ENCODE measurements at regions not wholly inside any gene's neighbourhood (a gene's known extent, or its start where the extent isn't known, plus 50 kb on each side); places are given as distances from the start of the nearest gene placed in this dataset.

- no peak overlapping the region for H3K27ac ChIP-seq (ENCODE audit: low read depth, low read length, poor library complexity, severe bottlenecking)
- no peaks in the 10 kb centered on the region for H3F3A ChIP-seq (ENCODE audit: insufficient read depth, low read length)
- no peaks in the 10 kb centered on the region for H3K79me2 ChIP-seq (ENCODE audit: insufficient read depth, low read length)
- H3K36me3 ChIP-seq (ENCODE audit: insufficient read depth, low read length), result no peaks in the 10 kb centered on the region
- no peaks in the 10 kb centered on the region for H3K27me3 ChIP-seq (ENCODE audit: insufficient read depth, low read length)
- no peaks in the 10 kb centered on the region for H3K9me2 ChIP-seq (ENCODE audit: low read depth, low read length)
- TF ChIP-seq CTCF (IDR thresholded peaks at IDR 0.05; ENCODE audit: low read length) (no peak), EZH2 (IDR thresholded peaks at IDR 0.05; ENCODE audit: borderline replicate concordance, low read length) (no peak)
- H2AFZ ChIP-seq (ENCODE audit: low read length), result no peak overlapping the region
- H3K4me2 ChIP-seq (ENCODE audit: low read length), result no peak overlapping the region
- no peaks in the 10 kb centered on the region for H4K20me1 ChIP-seq (ENCODE audit: insufficient read depth, low read length)
- H3K9ac ChIP-seq (ENCODE audit: low read length), result no peak overlapping the region
- no peak overlapping the region for H3K4me3 ChIP-seq (ENCODE audit: low read depth, low read length, poor library complexity, severe bottlenecking)
- H3K4me1 ChIP-seq (ENCODE audit: insufficient read depth, low read length, severe bottlenecking), result no peaks in the 10 kb centered on the region
- H3K9me3 ChIP-seq (ENCODE audit: low read length), result no peaks in the 10 kb centered on the region
Observed at GRCh38 chr3:124264346-124264745, 272.4 kb upstream of the ROPN1 start.

- Histone ChIP-seq H3F3A (ENCODE audit: insufficient read depth, low read length) (no peaks in the 10 kb centered on the region), H3K4me1 (ENCODE audit: insufficient read depth, low read length, severe bottlenecking) (no peaks in the 10 kb centered on the region), H3K27ac (ENCODE audit: low read depth, low read length, poor library complexity, severe bottlenecking) (no peak overlapping the region), H3K9me2 (ENCODE audit: low read depth, low read length) (no peaks in the 10 kb centered on the region), H3K27me3 (ENCODE audit: insufficient read depth, low read length) (no peaks in the 10 kb centered on the region), H3K4me3 (ENCODE audit: low read depth, low read length, poor library complexity, severe bottlenecking) (no peak overlapping the region), H3K4me2 (ENCODE audit: low read length) (no peak overlapping the region), H3K9ac (ENCODE audit: low read length) (no peak overlapping the region), H2AFZ (ENCODE audit: low read length) (no peak overlapping the region), H4K20me1 (ENCODE audit: insufficient read depth, low read length) (no peaks in the 10 kb centered on the region), H3K36me3 (ENCODE audit: insufficient read depth, low read length) (no peaks in the 10 kb centered on the region), H3K79me2 (ENCODE audit: insufficient read depth, low read length) (no peaks in the 10 kb centered on the region), H3K9me3 (ENCODE audit: low read length) (no peaks in the 10 kb centered on the region)
- TF ChIP-seq EZH2 (IDR thresholded peaks at IDR 0.05; ENCODE audit: borderline replicate concordance, low read length), result no peak
- TF ChIP-seq CTCF (IDR thresholded peaks at IDR 0.05; ENCODE audit: low read length), result no peak
Observed at GRCh38 chr3:124266487-124266886, 274.6 kb upstream of the ROPN1 start.

- no peak for TF ChIP-seq CTCF (IDR thresholded peaks at IDR 0.05; ENCODE audit: low read length)
- TF ChIP-seq EZH2 (IDR thresholded peaks at IDR 0.05; ENCODE audit: borderline replicate concordance, low read length), result no peak
- H3F3A ChIP-seq (ENCODE audit: insufficient read depth, low read length), result no peaks in the 10 kb centered on the region
- no peak overlapping the region for H3K4me3 ChIP-seq (ENCODE audit: low read depth, low read length, poor library complexity, severe bottlenecking)
- no peaks in the 10 kb centered on the region for H3K27me3 ChIP-seq (ENCODE audit: insufficient read depth, low read length)
- no peak overlapping the region for H2AFZ ChIP-seq (ENCODE audit: low read length)
- H3K4me1 ChIP-seq (ENCODE audit: insufficient read depth, low read length, severe bottlenecking), result no peaks in the 10 kb centered on the region
- no peaks in the 10 kb centered on the region for H3K36me3 ChIP-seq (ENCODE audit: insufficient read depth, low read length)
- H3K27ac ChIP-seq (ENCODE audit: low read depth, low read length, poor library complexity, severe bottlenecking), result no peak overlapping the region
- no peak overlapping the region for H3K4me2 ChIP-seq (ENCODE audit: low read length)
- no peak overlapping the region for H3K9ac ChIP-seq (ENCODE audit: low read length)
- H4K20me1 ChIP-seq (ENCODE audit: insufficient read depth, low read length), result no peaks in the 10 kb centered on the region
- H3K9me3 ChIP-seq (ENCODE audit: low read length), result no peaks in the 10 kb centered on the region
- no peaks in the 10 kb centered on the region for H3K9me2 ChIP-seq (ENCODE audit: low read depth, low read length)
- H3K79me2 ChIP-seq (ENCODE audit: insufficient read depth, low read length), result no peaks in the 10 kb centered on the region
Observed at GRCh38 chr3:124267406-124267805, 275.5 kb upstream of the ROPN1 start.
